Keratinocyte (primary cell): ENCODE measurements at regions not wholly inside any gene's neighbourhood (a gene's known extent, or its start where the extent isn't known, plus 50 kb on each side); places are given as distances from the start of the nearest gene placed in this dataset.

ENCODE experiments used
- CTCF ChIP-seq, 3 experiments: IDR thresholded peaks in 1 of 3; conservative IDR thresholded peaks in 1 of 3; optimal IDR thresholded peaks in 1 of 3; 2 replicates in 2 of 3; 3 replicates in 1 of 3; pipeline versions ENCODE3 to v1.5.1; 2011; ENCODE audit warnings: low read length in 3 of 3, mild to moderate bottlenecking in 3 of 3, moderate library complexity in 2 of 3, control low read depth in 1 of 3, inconsistent platforms in 1 of 3; ENCODE audit not compliant: insufficient read depth in 2 of 3; ENCODE audit errors: extremely low read depth in 1 of 3
- EZH2 ChIP-seq: IDR thresholded peaks from one replicate; pipeline ENCODE4 v1.6.1; 2012; ENCODE audit warnings: inconsistent platforms, mild to moderate bottlenecking, low read length, moderate library complexity

DNA sequence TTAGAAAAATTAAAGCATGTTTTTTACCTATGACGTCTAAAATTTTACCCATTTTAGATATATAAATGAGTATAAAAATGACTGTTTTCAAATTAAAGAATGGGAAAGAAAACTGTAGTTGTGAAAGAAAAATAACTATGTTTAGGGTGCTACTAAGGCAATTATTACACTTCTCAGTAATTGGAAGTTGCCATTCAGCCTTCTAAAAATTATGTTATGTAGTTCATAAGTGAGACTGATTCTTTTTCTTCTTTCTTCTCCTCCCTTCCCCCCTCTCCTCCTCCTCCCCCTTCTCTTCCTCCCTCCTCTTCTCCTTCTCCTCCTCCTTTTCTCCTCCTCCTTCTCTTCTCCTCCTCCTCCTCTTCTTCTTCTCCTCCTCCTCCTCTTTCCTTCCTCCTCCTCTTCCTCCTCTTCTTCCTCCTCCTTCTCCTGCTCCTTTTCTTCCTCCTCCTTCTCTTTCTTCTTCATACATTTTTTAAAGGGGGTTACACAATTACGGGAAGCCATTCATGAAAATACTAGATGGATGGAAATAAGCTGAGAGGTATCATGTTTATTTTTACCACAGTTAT, 223.6 kb downstream of the CETN3 start:
- TF ChIP-seq CTCF (optimal IDR thresholded peaks at IDR 0.05 in 1 of 3, IDR thresholded peaks at IDR 0.05 in 1 of 3, conservative IDR thresholded peaks at IDR 0.05 in 1 of 3; ENCODE audit: extremely low read depth in 1 of 3, insufficient read depth in 2 of 3, low read length in 3 of 3) (no peak), EZH2 (no peak)
